H1 (cell line): ENCODE measurements at regions not wholly inside any gene's neighbourhood (a gene's known extent, or its start where the extent isn't known, plus 50 kb on each side); places are given as distances from the start of the nearest gene placed in this dataset.

Source experiments
- BRCA1 ChIP-seq: IDR thresholded peaks from 2 replicates; pipeline ENCODE4 v1.6.1; 2012; ENCODE audit warnings: low read depth, low read length, improper control_type of control experiment
- CEBPB ChIP-seq: IDR thresholded peaks from 2 replicates; pipeline ENCODE4 v1.6.1; 2012; ENCODE audit warnings: low read depth, low read length
- CHD1 ChIP-seq: IDR thresholded peaks from 2 replicates; pipeline ENCODE4 v1.6.1; 2012; ENCODE audit warnings: low read depth, low read length, improper control_type of control experiment
- EP300 ChIP-seq, 2 experiments: IDR thresholded peaks; 1 replicate in 1 of 2; 2 replicates in 1 of 2; pipeline ENCODE4 v1.6.1; 2011 to 2012; ENCODE audit warnings: low read depth in 2 of 2, low read length in 2 of 2, mild to moderate bottlenecking in 2 of 2, borderline replicate concordance in 1 of 2, inconsistent platforms in 1 of 2, moderate library complexity in 1 of 2
- GABPA ChIP-seq: IDR thresholded peaks from 2 replicates; pipeline ENCODE4 v1.6.1; 2011; ENCODE audit warnings: mild to moderate bottlenecking, low read length, moderate library complexity, borderline replicate concordance; ENCODE audit not compliant: insufficient read depth
- RNF2 ChIP-seq: fragments of 200-900, 300-1000 bp; sonication (generic); IDR thresholded peaks from 2 replicates; pipeline ENCODE4 v1.7.1; 2016; ENCODE audit warnings: borderline replicate concordance, low read depth, mild to moderate bottlenecking, antibody characterized with exemption, low read length; ENCODE audit not compliant: poor library complexity, severe bottlenecking; ENCODE audit errors: missing control alignments
- SP1 ChIP-seq: IDR thresholded peaks from 2 replicates; pipeline ENCODE4 v1.6.1; 2011; ENCODE audit warnings: low read depth, low read length
- TCF12 ChIP-seq: IDR thresholded peaks from 2 replicates; pipeline ENCODE4 v1.6.1; 2011; ENCODE audit warnings: low read depth, mild to moderate bottlenecking, low read length
- ZNF274 ChIP-seq: IDR thresholded peaks from 2 replicates; pipeline ENCODE4 v1.7.0; 2012; ENCODE audit warnings: low read length, borderline replicate concordance; ENCODE audit errors: extremely low read depth
- TF ChIP-seq, protein P1 (sequence below), 3 experiments: IDR thresholded peaks; 1 replicate in 2 of 3; 2 replicates in 1 of 3; pipeline versions ENCODE4 v1.5.1 to v1.6.1; 2011; ENCODE audit warnings: low read length in 3 of 3, mild to moderate bottlenecking in 3 of 3, inconsistent platforms in 2 of 3, low read depth in 1 of 3, moderate library complexity in 1 of 3; ENCODE audit not compliant: insufficient read depth in 1 of 3; ENCODE audit errors: control extremely low read depth in 1 of 3
- TF ChIP-seq, protein P2 (sequence below): IDR thresholded peaks from 2 replicates; pipeline ENCODE4 v1.6.1; 2012; ENCODE audit warnings: inconsistent platforms

- TF ChIP-seq, protein P1, sequence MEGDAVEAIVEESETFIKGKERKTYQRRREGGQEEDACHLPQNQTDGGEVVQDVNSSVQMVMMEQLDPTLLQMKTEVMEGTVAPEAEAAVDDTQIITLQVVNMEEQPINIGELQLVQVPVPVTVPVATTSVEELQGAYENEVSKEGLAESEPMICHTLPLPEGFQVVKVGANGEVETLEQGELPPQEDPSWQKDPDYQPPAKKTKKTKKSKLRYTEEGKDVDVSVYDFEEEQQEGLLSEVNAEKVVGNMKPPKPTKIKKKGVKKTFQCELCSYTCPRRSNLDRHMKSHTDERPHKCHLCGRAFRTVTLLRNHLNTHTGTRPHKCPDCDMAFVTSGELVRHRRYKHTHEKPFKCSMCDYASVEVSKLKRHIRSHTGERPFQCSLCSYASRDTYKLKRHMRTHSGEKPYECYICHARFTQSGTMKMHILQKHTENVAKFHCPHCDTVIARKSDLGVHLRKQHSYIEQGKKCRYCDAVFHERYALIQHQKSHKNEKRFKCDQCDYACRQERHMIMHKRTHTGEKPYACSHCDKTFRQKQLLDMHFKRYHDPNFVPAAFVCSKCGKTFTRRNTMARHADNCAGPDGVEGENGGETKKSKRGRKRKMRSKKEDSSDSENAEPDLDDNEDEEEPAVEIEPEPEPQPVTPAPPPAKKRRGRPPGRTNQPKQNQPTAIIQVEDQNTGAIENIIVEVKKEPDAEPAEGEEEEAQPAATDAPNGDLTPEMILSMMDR (IDR thresholded peaks at IDR 0.05; ENCODE audit: control extremely low read depth in 1 of 3, insufficient read depth in 1 of 3, low read depth in 1 of 3, low read length in 3 of 3) = no peak
- TF ChIP-seq EP300 (IDR thresholded peaks at IDR 0.05; ENCODE audit: borderline replicate concordance in 1 of 2, low read depth in 2 of 2, low read length in 2 of 2) (no peak), ZNF274 (no peak), SP1 (no peak), RNF2 (no peak), CEBPB (no peak), CHD1 (no peak), TCF12 (no peak), GABPA (no peak), BRCA1 (no peak)
- TF ChIP-seq, protein P2, sequence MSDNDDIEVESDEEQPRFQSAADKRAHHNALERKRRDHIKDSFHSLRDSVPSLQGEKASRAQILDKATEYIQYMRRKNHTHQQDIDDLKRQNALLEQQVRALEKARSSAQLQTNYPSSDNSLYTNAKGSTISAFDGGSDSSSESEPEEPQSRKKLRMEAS = no peak
Observed at GRCh38 chr1:112105557-112105956, 116.1 kb upstream of the KCND3 start.
